ENCODE measurements at regions not wholly inside any gene's neighbourhood (a gene's known extent, or its start where the extent isn't known, plus 50 kb on each side); places are given as distances from the start of the nearest gene placed in this dataset.

GRCh38 chr14:35969310-35969709 lies 143.2 kb downstream of the BRMS1L start:
- no peak for TF ChIP-seq CSDC2 (CRISPR knock-in tag; IDR thresholded peaks at IDR 0.05)
- TF ChIP-seq CSRNP3 (CRISPR knock-in tag; IDR thresholded peaks at IDR 0.05), result no peak
- TF ChIP-seq ZNF70 (CRISPR knock-in tag; IDR thresholded peaks at IDR 0.05), result no peak
- TF ChIP-seq ZNF8 (CRISPR knock-in tag; IDR thresholded peaks at IDR 0.05), result no peak
- TF ChIP-seq GLIS3 (CRISPR knock-in tag; IDR thresholded peaks at IDR 0.05), result no peak
- no peak for TF ChIP-seq RARB (CRISPR knock-in tag; IDR thresholded peaks at IDR 0.05)
- no peak for TF ChIP-seq PATZ1 (CRISPR knock-in tag; IDR thresholded peaks at IDR 0.05; ENCODE audit: borderline replicate concordance)
- no peak for TF ChIP-seq BACH2 (CRISPR knock-in tag; IDR thresholded peaks at IDR 0.05; ENCODE audit: borderline replicate concordance)
- no peak for TF ChIP-seq ZFP30 (CRISPR knock-in tag; IDR thresholded peaks at IDR 0.05)
- no peak for TF ChIP-seq ZC3H10 (CRISPR knock-in tag; IDR thresholded peaks at IDR 0.05)
- no peak for TF ChIP-seq POU6F1 (CRISPR knock-in tag; IDR thresholded peaks at IDR 0.05; ENCODE audit: borderline replicate concordance, low read depth)
- TF ChIP-seq SNAI2 (CRISPR knock-in tag; IDR thresholded peaks at IDR 0.05), result no peak
- no peak for TF ChIP-seq ZNF565 (CRISPR knock-in tag; conservative IDR thresholded peaks at IDR 0.05; ENCODE audit: low read depth)
- no peak for TF ChIP-seq ZFP3 (CRISPR knock-in tag; IDR thresholded peaks at IDR 0.05)
